ENCODE measurements at regions not wholly inside any gene's neighbourhood (a gene's known extent, or its start where the extent isn't known, plus 50 kb on each side); places are given as distances from the start of the nearest gene placed in this dataset.

- TF ChIP-seq, protein P1, sequence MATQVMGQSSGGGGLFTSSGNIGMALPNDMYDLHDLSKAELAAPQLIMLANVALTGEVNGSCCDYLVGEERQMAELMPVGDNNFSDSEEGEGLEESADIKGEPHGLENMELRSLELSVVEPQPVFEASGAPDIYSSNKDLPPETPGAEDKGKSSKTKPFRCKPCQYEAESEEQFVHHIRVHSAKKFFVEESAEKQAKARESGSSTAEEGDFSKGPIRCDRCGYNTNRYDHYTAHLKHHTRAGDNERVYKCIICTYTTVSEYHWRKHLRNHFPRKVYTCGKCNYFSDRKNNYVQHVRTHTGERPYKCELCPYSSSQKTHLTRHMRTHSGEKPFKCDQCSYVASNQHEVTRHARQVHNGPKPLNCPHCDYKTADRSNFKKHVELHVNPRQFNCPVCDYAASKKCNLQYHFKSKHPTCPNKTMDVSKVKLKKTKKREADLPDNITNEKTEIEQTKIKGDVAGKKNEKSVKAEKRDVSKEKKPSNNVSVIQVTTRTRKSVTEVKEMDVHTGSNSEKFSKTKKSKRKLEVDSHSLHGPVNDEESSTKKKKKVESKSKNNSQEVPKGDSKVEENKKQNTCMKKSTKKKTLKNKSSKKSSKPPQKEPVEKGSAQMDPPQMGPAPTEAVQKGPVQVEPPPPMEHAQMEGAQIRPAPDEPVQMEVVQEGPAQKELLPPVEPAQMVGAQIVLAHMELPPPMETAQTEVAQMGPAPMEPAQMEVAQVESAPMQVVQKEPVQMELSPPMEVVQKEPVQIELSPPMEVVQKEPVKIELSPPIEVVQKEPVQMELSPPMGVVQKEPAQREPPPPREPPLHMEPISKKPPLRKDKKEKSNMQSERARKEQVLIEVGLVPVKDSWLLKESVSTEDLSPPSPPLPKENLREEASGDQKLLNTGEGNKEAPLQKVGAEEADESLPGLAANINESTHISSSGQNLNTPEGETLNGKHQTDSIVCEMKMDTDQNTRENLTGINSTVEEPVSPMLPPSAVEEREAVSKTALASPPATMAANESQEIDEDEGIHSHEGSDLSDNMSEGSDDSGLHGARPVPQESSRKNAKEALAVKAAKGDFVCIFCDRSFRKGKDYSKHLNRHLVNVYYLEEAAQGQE (IDR thresholded peaks at IDR 0.05; ENCODE audit: borderline replicate concordance in 1 of 2, low read depth in 1 of 2, low read length in 2 of 2), result no peak
- no peak for TF ChIP-seq HMGXB4 (CRISPR knock-in tag; IDR thresholded peaks at IDR 0.05; ENCODE audit: borderline replicate concordance in 1 of 2, low read depth in 1 of 2)
- TF ChIP-seq ZNF510 (CRISPR knock-in tag; IDR thresholded peaks at IDR 0.05; ENCODE audit: low read depth), result no peak
- TF ChIP-seq NR2C2 (CRISPR knock-in tag; IDR thresholded peaks at IDR 0.05; ENCODE audit: borderline replicate concordance), result no peak
- TF ChIP-seq MYNN (CRISPR knock-in tag; IDR thresholded peaks at IDR 0.05; ENCODE audit: low read depth), result 0 out of 2 replicates have a peak, but pooled peaks have one; percentile 30
- TF ChIP-seq ZSCAN22 (CRISPR knock-in tag; IDR thresholded peaks at IDR 0.05), result no peak
- TF ChIP-seq KDM6A (CRISPR knock-in tag; IDR thresholded peaks at IDR 0.05; ENCODE audit: low read depth), result no peak
- TF ChIP-seq ZNF720 (CRISPR knock-in tag; IDR thresholded peaks at IDR 0.05), result no peak
- TF ChIP-seq ZKSCAN8 (CRISPR knock-in tag; IDR thresholded peaks at IDR 0.05; ENCODE audit: borderline replicate concordance), result no peak
- TF ChIP-seq GABPB1 (CRISPR knock-in tag; IDR thresholded peaks at IDR 0.05), result peak; percentile 18; the same call in 1 of the 2 replicates
- TF ChIP-seq CEBPZ (IDR thresholded peaks at IDR 0.05; ENCODE audit: low read length), result no peak
- TF ChIP-seq CBFB (CRISPR knock-in tag; IDR thresholded peaks at IDR 0.05), result peak; percentile 41; the same call in 1 of the 2 replicates
- 0 out of 2 replicates have a peak, but pooled peaks have one; percentile 10 for TF ChIP-seq ZFP90 (CRISPR knock-in tag; IDR thresholded peaks at IDR 0.05; ENCODE audit: borderline replicate concordance)
- TF ChIP-seq, protein P2, sequence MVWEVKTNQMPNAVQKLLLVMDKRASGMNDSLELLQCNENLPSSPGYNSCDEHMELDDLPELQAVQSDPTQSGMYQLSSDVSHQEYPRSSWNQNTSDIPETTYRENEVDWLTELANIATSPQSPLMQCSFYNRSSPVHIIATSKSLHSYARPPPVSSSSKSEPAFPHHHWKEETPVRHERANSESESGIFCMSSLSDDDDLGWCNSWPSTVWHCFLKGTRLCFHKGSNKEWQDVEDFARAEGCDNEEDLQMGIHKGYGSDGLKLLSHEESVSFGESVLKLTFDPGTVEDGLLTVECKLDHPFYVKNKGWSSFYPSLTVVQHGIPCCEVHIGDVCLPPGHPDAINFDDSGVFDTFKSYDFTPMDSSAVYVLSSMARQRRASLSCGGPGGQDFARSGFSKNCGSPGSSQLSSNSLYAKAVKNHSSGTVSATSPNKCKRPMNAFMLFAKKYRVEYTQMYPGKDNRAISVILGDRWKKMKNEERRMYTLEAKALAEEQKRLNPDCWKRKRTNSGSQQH (CRISPR knock-in tag; IDR thresholded peaks at IDR 0.05; ENCODE audit: low read depth), result 0 out of 2 replicates have a peak, but pooled peaks have one; percentile 20
- TF ChIP-seq ZNF772 (CRISPR knock-in tag; IDR thresholded peaks at IDR 0.05), result peak; percentile 15; the same call in 1 of the 2 replicates
- TF ChIP-seq, protein P3, sequence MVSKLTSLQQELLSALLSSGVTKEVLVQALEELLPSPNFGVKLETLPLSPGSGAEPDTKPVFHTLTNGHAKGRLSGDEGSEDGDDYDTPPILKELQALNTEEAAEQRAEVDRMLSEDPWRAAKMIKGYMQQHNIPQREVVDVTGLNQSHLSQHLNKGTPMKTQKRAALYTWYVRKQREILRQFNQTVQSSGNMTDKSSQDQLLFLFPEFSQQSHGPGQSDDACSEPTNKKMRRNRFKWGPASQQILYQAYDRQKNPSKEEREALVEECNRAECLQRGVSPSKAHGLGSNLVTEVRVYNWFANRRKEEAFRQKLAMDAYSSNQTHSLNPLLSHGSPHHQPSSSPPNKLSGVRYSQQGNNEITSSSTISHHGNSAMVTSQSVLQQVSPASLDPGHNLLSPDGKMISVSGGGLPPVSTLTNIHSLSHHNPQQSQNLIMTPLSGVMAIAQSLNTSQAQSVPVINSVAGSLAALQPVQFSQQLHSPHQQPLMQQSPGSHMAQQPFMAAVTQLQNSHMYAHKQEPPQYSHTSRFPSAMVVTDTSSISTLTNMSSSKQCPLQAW (CRISPR knock-in tag; IDR thresholded peaks at IDR 0.05), result no peak
Measured at GRCh38 chr20:17849901-17850683, 118.5 kb downstream of the SNX5 start (continued).

Data from HepG2 (cell line).